Body of pancreas (tissue), 4 donors: ENCODE measurements at regions not wholly inside any gene's neighbourhood (a gene's known extent, or its start where the extent isn't known, plus 50 kb on each side); places are given as distances from the start of the nearest gene placed in this dataset.

Experiments
- CTCF ChIP-seq, 7 experiments: fragments of 450-650 bp in 4 of 7; fragments of 200-600 bp in 3 of 7; sonication (generic) in 3 of 7; IDR thresholded peaks; one replicate each; pipeline ENCODE4 v1.5.1; 2016 to 2019; ENCODE audit warnings: antibody characterized with exemption in 7 of 7
- POLR2A ChIP-seq, 3 donors: fragments of 450-650 bp; IDR thresholded peaks; one replicate each; pipeline ENCODE4 v1.6.1; 2016; ENCODE audit warnings: antibody characterized with exemption in 3 of 3, mild to moderate bottlenecking in 2 of 3

GRCh38 chr3:124652009-124652408 is 78.2 kb upstream of the UMPS start:
- TF ChIP-seq CTCF (IDR thresholded peaks at IDR 0.05) = no peak
- TF ChIP-seq POLR2A (IDR thresholded peaks at IDR 0.05) = no peak
